Fibroblast of lung (primary cell): ENCODE measurements at regions not wholly inside any gene's neighbourhood (a gene's known extent, or its start where the extent isn't known, plus 50 kb on each side); places are given as distances from the start of the nearest gene placed in this dataset.
"Not testable (repeated sequence)": the region's sequence is repeated elsewhere in the genome, so short reads cannot be mapped to it uniquely, and the experiment has no call there.

Experiments
- DNase-seq, 2 donors: peaks; one replicate each; pipeline versions ENCODE4 v3.0.0 to v3.0.0-alpha.2; 2010; ENCODE audit warnings: low read depth in 2 of 2
- H2AFZ ChIP-seq: 2 replicates; pipeline ENCODE4 v1.5.1; 2012; ENCODE audit warnings: low read length, control low read depth, inconsistent platforms
- H3K27ac ChIP-seq: 2 replicates; pipeline ENCODE4 v1.5.1; 2011; ENCODE audit warnings: low read length, control low read depth; ENCODE audit not compliant: insufficient read depth
- H3K27me3 ChIP-seq: 2 replicates; pipeline ENCODE4 v1.5.1; 2011; ENCODE audit warnings: mild to moderate bottlenecking, low read length; ENCODE audit not compliant: control insufficient read depth, insufficient read depth
- H3K36me3 ChIP-seq: 2 replicates; pipeline ENCODE4 v1.5.1; 2011; ENCODE audit warnings: low read length; ENCODE audit not compliant: control insufficient read depth, insufficient read depth
- H3K4me1 ChIP-seq: 2 replicates; pipeline ENCODE4 v1.5.1; 2011; ENCODE audit warnings: low read length; ENCODE audit not compliant: control insufficient read depth, insufficient read depth; ENCODE audit errors: extremely low read depth
- H3K4me2 ChIP-seq: 2 replicates; pipeline ENCODE4 v1.5.1; 2011; ENCODE audit warnings: low read length, control low read depth; ENCODE audit not compliant: insufficient read depth; ENCODE audit errors: extremely low read depth
- H3K4me3 ChIP-seq, 4 experiments: fragments of 200-600 bp in 1 of 4; sonication (generic) in 1 of 4; replicated peaks in 1 of 4; 2 replicates each; pipeline ENCODE4 v1.5.1; 2011 to 2016; ENCODE audit warnings: low read length in 4 of 4, low read depth in 3 of 4, mild to moderate bottlenecking in 3 of 4, control low read depth in 2 of 4, inconsistent platforms in 1 of 4, mixed read lengths in 1 of 4; ENCODE audit not compliant: insufficient read depth in 1 of 4; ENCODE audit errors: control extremely low read depth in 1 of 4
- H3K79me2 ChIP-seq: 2 replicates; pipeline ENCODE4 v1.5.1; 2012; ENCODE audit warnings: mild to moderate bottlenecking, low read length, inconsistent platforms; ENCODE audit not compliant: control insufficient read depth, insufficient read depth
- H3K9ac ChIP-seq: 2 replicates; pipeline ENCODE4 v1.5.1; 2011; ENCODE audit warnings: mild to moderate bottlenecking, low read length, control low read depth; ENCODE audit not compliant: insufficient read depth
- H3K9me3 ChIP-seq: 2 replicates; pipeline ENCODE4 v1.5.1; 2012; ENCODE audit warnings: low read depth, low read length; ENCODE audit not compliant: control insufficient read depth, insufficient read depth
- H4K20me1 ChIP-seq: 2 replicates; pipeline ENCODE4 v1.5.1; 2011; ENCODE audit warnings: low read length; ENCODE audit not compliant: control insufficient read depth, insufficient read depth; ENCODE audit errors: extremely low read depth
- EZH2 ChIP-seq: IDR thresholded peaks from 2 replicates; pipeline ENCODE4 v1.5.1; 2012; ENCODE audit warnings: low read length, control low read depth, mild to moderate bottlenecking; ENCODE audit errors: missing control alignments
- TF ChIP-seq, protein P1 (sequence below), 2 donors: IDR thresholded peaks in 1 of 2; conservative IDR thresholded peaks in 1 of 2; 1 replicate in 1 of 2; 2 replicates in 1 of 2; pipeline ENCODE4 v1.5.1; 2011 to 2012; ENCODE audit warnings: low read length in 2 of 2, control low read depth in 1 of 2, inconsistent platforms in 1 of 2, low read depth in 1 of 2, mild to moderate bottlenecking in 1 of 2

DNA sequence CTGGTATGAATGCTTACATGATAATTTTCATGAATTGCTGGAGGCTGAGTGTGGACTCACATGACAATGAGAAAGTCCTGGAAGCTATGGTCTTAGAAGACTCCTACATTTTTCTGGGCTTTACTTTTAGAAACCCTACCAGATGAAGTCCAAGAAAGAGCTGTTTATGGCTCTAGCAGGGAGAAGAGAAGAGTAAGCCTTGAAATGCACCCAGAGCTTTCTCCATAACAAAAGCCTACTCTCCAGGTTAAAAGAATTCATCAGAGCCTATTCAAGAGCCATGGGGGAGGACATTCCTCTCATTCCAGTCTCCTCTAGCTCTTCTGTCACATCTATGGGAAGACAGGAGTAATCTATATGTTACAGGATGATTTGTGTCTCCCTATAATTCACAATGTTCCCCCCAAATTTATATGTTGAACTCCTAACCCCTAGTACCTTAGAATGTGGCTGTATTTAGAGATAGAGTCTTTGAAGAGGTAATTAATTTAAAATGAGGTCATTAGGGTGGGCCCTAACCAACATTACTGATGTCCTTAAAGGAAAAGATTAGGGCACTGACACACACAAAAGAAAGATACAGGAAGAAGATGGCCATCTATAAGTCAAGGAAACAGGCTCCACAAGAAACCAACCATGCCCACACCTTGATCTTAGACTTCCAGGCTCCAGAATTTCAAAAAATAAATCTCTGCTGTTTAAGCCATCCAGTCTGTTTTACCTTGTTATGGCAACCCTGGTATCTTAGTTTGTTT lies 193.8 kb upstream of the PTER start:
- DNase-seq: no peak
- Histone ChIP-seq H3K4me1 (no peaks in the 10 kb centered on the region), H3K36me3 (no peaks in the 10 kb centered on the region), H3K9me3 (no peaks in the 10 kb centered on the region), H3K27ac (no peak overlapping the region), H4K20me1 (no peaks in the 10 kb centered on the region), H3K4me2 (no peak overlapping the region), H3K4me3 (no peak overlapping the region), H3K9ac (no peak overlapping the region), H3K79me2 (no peaks in the 10 kb centered on the region), H2AFZ (no peak overlapping the region), H3K27me3 (no peaks in the 10 kb centered on the region)
- TF ChIP-seq, protein P1, sequence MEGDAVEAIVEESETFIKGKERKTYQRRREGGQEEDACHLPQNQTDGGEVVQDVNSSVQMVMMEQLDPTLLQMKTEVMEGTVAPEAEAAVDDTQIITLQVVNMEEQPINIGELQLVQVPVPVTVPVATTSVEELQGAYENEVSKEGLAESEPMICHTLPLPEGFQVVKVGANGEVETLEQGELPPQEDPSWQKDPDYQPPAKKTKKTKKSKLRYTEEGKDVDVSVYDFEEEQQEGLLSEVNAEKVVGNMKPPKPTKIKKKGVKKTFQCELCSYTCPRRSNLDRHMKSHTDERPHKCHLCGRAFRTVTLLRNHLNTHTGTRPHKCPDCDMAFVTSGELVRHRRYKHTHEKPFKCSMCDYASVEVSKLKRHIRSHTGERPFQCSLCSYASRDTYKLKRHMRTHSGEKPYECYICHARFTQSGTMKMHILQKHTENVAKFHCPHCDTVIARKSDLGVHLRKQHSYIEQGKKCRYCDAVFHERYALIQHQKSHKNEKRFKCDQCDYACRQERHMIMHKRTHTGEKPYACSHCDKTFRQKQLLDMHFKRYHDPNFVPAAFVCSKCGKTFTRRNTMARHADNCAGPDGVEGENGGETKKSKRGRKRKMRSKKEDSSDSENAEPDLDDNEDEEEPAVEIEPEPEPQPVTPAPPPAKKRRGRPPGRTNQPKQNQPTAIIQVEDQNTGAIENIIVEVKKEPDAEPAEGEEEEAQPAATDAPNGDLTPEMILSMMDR (conservative IDR thresholded peaks at IDR 0.05 in 1 of 2, IDR thresholded peaks at IDR 0.05 in 1 of 2; ENCODE audit: low read depth in 1 of 2, low read length in 2 of 2): no peak
- TF ChIP-seq EZH2: no peak

- DNase-seq, H4K20me1 ChIP-seq, H3K27me3 ChIP-seq, H3K4me3 ChIP-seq, H3K4me2 ChIP-seq, H3K27ac ChIP-seq, H3K9ac ChIP-seq, H3K36me3 ChIP-seq, H2AFZ ChIP-seq, H3K4me1 ChIP-seq, H3K79me2 ChIP-seq, H3K9me3 ChIP-seq: not testable (repeated sequence)
Observed at GRCh38 chr10:16250136-16250535, 186.7 kb upstream of the PTER start.

DNA sequence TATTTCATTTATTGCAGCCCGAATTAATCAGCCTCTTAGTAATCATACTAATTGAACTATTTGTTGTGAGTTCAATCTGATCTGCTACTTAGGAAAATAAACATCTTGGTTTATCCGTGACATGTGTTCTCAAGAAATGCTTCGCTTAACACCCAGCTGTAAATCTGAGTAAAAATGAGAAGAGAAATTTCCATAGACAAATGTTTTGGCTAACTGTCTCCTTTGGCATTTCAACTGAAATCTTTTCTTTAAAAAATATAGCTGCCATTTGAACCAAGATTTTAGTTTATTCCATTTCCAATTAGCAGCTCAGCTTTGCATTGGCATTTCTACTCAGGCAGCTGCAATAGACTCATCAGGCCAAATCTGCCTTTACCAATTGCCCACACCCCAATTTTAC lies 180.5 kb upstream of the PTER start:
- Histone ChIP-seq H2AFZ (no peak overlapping the region), H3K4me3 (no peak overlapping the region), H3K27me3 (no peaks in the 10 kb centered on the region), H3K4me1 (no peaks in the 10 kb centered on the region), H3K79me2 (no peaks in the 10 kb centered on the region), H3K9ac (no peak overlapping the region), H3K9me3 (no peaks in the 10 kb centered on the region), H3K4me2 (no peak overlapping the region), H3K36me3 (no peaks in the 10 kb centered on the region), H4K20me1 (no peaks in the 10 kb centered on the region), H3K27ac (no peak overlapping the region)
- no peak for TF ChIP-seq EZH2
- TF ChIP-seq, protein P1 (conservative IDR thresholded peaks at IDR 0.05 in 1 of 2, IDR thresholded peaks at IDR 0.05 in 1 of 2; ENCODE audit: low read depth in 1 of 2, low read length in 2 of 2): no peak
- no peak for DNase-seq
